SU-DHL-6 (cell line): ENCODE measurements at regions not wholly inside any gene's neighbourhood (a gene's known extent, or its start where the extent isn't known, plus 50 kb on each side); places are given as distances from the start of the nearest gene placed in this dataset.

Experiments
- EZH2phosphoT487 ChIP-seq: fragments of 200-600 bp; sonication (generic), shearing (Covaris generic); conservative IDR thresholded peaks from 2 replicates; pipeline ENCODE4 v1.6.1; 2018; ENCODE audit warnings: mild to moderate bottlenecking, antibody characterized with exemption, low read length, moderate library complexity, mixed read lengths
- TF ChIP-seq, protein P1 (sequence below): fragments of 200-600 bp; sonication (generic); IDR thresholded peaks from one replicate; pipeline ENCODE4 v1.5.1; 2017; ENCODE audit warnings: antibody characterized with exemption, mild to moderate bottlenecking, low read length, moderate library complexity; ENCODE audit not compliant: insufficient read depth, poor library complexity, severe bottlenecking

DNA sequence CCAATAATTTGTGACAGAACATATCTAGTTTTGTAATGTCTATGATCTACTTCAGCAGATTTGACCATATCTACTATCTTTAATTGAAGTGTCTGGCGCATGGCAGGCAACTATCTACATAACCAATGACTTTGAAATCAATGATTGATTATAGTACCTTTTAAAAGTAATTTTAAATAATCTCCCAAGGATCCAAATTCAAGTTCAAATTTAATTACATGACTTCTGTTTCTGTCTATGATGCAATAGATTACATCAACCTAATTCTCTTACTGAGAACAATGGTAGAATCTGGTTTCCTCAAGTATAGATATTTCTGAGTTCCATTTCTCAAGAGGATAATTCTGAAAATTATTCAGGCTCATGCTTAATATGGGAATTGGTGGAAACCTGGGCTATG, 177.4 kb upstream of the IL15 start:
- TF ChIP-seq, protein P1, sequence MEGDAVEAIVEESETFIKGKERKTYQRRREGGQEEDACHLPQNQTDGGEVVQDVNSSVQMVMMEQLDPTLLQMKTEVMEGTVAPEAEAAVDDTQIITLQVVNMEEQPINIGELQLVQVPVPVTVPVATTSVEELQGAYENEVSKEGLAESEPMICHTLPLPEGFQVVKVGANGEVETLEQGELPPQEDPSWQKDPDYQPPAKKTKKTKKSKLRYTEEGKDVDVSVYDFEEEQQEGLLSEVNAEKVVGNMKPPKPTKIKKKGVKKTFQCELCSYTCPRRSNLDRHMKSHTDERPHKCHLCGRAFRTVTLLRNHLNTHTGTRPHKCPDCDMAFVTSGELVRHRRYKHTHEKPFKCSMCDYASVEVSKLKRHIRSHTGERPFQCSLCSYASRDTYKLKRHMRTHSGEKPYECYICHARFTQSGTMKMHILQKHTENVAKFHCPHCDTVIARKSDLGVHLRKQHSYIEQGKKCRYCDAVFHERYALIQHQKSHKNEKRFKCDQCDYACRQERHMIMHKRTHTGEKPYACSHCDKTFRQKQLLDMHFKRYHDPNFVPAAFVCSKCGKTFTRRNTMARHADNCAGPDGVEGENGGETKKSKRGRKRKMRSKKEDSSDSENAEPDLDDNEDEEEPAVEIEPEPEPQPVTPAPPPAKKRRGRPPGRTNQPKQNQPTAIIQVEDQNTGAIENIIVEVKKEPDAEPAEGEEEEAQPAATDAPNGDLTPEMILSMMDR = no peak
- no peak for TF ChIP-seq EZH2phosphoT487
